Activated CD4-positive, alpha-beta T cell treated with anti-CD3 and anti-CD28 coated beads, Interleukin-2, amount 50 U/mL, for 4 hours (primary cell): ENCODE measurements at regions not wholly inside any gene's neighbourhood (a gene's known extent, or its start where the extent isn't known, plus 50 kb on each side); places are given as distances from the start of the nearest gene placed in this dataset.
"Not testable (repeated sequence)": the region's sequence is repeated elsewhere in the genome, so short reads cannot be mapped to it uniquely, and the experiment has no call there.

ENCODE experiments used
- DNase-seq, 2 experiments: peaks; one replicate each; pipeline ENCODE4 v3.0.0-alpha.2; 2020

DNA sequence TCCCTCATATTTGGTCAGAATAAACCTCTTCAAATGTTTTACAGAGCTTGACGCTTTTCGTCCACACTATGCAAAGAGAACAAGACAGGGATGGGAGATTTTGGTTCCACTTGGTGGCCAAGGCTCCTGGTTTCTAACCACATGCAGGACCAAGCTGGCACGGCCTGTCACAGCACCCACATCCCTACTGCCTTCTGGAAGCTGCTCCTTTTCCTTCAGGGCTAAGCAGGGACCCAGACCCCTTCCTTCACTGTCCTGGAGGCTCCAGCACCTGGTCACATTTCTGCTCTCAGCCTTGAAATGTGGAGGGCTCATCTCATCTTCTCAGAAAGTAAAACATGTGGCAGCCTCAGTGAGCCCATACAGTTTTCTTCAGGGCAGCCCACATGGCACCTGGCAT is 50.4 kb upstream of the ARHGEF7 start:
- no peak for DNase-seq

- no peak for DNase-seq
These were observed 52.1 kb upstream of the ARHGEF7 start for GRCh38 chr13:111062966-111063365.

DNA sequence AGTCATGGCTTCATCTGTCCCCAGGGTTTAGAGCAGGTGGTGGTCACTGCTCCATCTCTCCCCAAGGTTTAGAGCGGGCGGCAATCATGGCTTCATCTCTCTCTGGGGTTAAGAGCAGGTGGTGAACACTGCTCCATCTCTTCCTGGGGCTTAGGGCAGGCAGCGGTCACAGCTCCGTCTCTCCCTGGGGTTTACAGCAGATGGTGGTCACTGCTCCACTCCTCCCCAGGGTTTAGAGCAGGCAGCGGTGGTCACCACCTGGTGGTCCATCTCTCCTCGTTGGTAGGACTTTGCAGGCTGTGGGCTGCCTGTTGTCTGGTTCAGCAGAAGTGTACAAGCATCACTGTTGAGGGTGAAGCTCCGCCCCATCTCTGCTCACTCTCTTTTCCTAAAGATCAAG is 52.8 kb upstream of the ARHGEF7 start:
- no peak for DNase-seq

DNA sequence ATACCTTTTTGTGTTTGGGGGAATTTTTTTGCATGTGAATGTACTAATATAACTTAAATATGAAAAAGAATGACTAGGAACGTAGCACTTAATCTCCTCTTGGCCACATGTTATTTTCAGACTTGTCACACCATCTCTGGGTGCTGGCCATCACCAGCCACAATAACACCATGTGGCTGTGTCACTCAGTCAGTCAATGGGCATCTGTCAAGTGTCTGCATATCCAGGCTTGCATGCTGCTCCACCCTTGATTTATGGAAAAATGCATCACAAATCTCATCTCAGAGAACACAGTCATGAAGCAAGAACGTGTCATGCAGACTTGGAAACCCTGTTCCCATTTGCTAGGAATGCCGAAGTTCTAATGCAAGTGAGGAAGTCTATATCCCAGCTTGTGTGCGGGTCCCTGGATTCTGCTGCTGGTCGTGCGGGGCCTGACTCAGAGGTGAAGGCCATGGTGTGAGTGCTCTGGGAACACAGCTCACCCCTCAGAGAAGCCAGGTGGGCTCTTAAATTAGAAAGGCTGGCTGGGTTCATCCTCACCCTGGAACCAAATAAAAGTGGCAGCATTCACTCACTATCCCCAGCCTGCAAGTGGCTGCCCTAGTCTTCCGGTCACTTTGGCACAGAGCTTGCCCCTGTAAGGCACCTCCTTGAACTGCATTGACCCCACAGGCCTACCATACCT is 53.6 kb upstream of the ARHGEF7 start:
- no peak for DNase-seq

GRCh38 chr13:111060237-111060919 is 54.7 kb upstream of the ARHGEF7 start:
- DNase-seq, result no peak

DNA sequence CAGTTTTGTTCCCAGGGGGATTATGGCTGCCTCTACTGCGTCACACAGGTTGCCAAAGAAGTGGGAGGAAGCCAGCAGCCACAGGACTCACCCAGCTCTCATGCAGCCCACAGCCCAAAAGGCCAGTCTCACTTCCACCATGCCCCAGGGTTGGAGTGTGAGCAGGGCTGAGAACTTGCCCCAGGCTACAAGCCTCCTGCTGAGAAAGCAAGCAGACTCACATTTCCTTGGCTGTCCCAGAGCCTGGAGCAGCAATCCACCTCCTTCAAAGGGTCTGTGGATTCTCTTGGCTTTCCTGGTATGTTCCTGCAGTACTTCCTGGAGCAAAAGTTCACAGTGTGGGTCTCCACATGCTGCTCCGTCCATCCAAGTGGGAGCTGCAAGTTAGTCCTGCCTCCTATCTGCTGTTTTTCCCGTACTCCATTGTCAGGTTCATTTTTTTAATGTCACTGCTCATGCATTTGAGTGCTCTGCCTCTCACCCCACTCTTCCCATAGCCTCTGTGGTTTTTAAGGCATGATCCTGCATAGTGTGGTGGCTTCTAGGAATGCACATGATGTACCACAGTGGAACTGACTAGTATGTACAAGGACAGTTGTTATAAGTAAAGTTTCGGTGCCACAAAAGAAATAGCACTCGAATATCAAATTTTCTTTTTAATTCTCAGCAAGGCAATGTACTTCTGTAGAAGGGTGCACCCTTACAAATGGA is 56.2 kb upstream of the ARHGEF7 start:
- no peak for DNase-seq

DNA sequence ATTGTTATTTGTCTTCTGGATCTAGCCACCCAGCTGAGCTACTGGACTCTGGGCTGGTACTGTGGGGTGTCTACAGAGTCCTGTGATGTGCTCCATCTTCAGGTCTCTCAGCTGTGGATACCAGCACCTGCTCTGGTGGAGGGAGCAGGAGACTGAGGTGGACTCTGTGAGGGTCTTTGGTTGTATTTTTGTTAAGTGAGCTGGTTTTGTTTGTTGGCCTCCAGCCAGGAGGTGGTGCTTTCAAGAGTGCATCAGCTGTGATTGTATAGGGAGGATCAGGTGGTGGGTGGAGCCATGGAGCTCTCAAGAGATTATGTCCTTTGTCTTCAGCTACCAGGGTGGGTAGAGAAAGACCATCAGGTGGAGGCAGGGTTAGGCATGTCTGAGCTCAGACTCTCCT is 56.8 kb upstream of the ARHGEF7 start:
- DNase-seq, result not testable (repeated sequence)

GRCh38 chr13:111051726-111052232 is 63.3 kb upstream of the ARHGEF7 start:
- not testable (repeated sequence) for DNase-seq

GRCh38 chr13:111051041-111051725 is 63.9 kb upstream of the ARHGEF7 start:
- DNase-seq, result no peak

- DNase-seq, result no peak
These were observed 64.6 kb upstream of the ARHGEF7 start for GRCh38 chr13:111050539-111050879.

- DNase-seq, result no peak
These were observed 65.1 kb upstream of the ARHGEF7 start for GRCh38 chr13:111049791-111050538.

GRCh38 chr13:111048387-111048786 is 66.7 kb upstream of the ARHGEF7 start:
- DNase-seq, result no peak

DNA sequence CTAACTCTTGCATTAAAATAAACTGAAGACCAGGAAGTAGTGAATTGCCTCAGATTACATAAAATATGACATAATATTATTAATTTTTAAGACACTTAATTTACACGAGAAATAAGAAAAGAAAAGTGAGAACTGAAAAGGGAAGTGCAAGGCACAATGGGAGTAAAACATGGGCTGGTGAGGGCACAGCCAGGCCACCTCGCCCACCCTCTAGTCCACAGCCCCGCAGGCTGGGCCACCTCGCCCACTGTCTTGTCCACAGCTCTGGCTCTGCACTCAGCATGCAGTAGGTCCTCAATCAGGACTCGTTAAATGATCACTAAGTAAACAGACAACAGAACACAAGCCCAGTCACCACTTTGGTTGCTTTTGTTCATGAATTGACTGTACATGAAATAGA is 67.8 kb upstream of the ARHGEF7 start:
- no peak for DNase-seq

DNA sequence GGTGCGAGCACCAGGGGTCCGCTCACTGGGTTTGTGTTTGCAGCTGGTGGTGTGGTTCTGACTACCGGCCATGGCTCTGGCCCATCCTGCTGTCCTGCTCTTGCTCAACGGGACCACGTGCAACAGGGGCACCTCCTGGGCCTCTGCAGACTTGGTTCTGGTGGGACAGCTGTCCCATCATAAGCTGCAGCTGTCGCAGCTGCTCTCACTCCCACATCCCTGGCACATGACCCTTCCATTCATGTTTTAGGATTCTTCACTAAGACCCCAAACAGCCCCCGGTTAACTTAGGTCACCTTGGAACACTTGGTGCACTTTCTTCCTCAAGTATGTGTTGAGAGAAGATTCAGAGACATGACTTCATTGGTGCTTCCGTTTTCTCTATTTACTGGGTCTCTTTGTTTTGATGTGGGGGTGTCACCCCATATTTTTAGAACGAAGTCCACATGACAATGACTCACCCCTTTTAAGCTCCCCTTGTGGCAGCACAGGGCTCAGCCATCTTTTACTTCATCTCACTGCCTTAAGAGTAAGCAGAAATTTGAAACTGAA is 68.4 kb upstream of the ARHGEF7 start:
- DNase-seq, result no peak

DNA sequence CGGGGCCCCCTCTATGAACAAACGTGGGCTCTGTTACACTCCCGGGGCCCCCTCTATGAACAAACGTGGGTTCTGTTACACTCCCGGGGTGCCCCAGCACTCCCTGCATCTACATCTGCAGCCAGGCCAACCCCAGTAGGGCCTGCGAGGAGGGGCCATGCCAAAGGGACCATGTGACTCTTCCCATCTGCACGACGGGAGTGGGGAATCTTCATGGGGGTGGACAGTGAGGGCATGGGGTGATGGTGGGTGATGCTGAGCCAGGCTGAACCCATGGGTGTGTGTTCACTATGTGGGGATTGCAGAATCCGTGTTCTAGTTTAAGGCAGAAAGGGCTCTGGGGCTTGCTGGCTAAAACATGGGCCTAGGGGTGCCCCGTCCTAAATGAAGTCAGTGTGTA is 69.9 kb upstream of the ARHGEF7 start:
- DNase-seq, result no peak

- DNase-seq, result no peak
These were observed 70.9 kb upstream of the ARHGEF7 start for GRCh38 chr13:111044087-111044830.

GRCh38 chr13:111043575-111043982 is 71.5 kb upstream of the ARHGEF7 start:
- DNase-seq, result no peak

DNA sequence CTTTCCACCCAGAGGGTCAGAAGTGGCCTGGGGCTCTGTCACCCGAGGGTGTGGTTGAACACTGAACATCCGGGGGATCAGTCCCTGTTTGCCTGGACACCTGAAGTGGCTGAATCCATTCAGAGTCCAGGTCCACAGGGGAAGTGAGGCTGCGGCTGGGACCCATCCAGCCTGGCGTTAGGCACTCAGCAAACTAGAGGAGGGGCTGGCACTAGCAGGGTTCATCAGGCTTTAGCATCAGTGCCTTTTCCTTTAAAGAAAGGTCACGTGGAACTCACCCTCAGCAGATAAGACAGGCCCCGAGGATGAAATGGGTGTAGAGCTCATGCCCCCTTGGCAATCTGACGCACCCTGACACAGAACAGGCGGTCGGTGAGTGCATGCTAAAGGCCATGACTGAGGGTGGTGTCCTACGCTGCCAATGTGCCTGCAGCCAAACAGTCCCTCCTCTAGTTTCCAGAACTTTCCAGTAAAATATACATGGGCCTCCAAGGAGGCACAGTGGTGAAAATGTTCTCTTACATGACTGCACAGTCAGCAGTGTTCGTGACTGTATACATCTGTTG is 72.4 kb upstream of the ARHGEF7 start:
- DNase-seq, result no peak

GRCh38 chr13:111040830-111041229 is 74.3 kb upstream of the ARHGEF7 start:
- DNase-seq, result no peak

DNA sequence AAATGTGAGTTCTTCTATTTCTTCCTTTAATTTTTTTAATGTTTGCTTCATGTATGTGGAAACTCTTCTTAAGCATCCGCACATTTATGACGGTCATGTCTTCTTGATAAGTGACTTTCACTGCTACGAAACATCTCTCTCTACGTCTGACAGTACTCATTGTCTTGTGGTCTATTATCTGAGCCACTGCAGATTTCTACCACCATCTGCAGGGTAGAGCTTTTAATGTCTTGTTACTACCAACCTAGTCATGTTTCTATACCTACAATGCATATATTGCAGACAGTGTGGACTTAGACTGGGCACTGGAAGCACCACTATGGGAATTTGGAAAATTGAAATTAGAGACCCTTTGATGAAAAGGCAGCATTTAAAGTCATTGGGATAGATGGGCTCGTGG is 75.4 kb upstream of the ARHGEF7 start:
- DNase-seq, result no peak

GRCh38 chr13:111038887-111039286 is 76.2 kb upstream of the ARHGEF7 start:
- DNase-seq, result no peak
